ENCODE measurements at regions not wholly inside any gene's neighbourhood (a gene's known extent, or its start where the extent isn't known, plus 50 kb on each side); places are given as distances from the start of the nearest gene placed in this dataset.
"Not testable (repeated sequence)": the region's sequence is repeated elsewhere in the genome, so short reads cannot be mapped to it uniquely, and the experiment has no call there.

DNA sequence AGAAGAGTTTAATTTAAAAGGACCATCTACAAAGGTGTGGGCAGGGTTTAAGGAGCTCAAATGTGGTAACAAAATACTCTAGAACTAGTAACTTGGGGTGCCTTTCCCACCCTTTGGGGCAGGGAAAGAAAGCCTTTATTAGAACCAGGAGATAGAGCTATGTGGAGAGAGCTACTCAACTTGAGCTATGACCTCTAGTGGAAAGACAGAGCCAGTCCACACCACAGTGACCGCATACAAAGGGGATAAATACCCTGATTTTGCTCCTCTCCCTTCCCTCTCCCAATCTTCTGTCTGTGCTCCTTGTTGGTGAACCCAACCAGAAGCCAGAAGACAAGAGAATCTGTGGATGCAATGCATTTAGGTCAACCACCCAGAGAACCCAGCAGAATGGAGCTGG, 54.4 kb upstream of the JAK1 start:
- in situ Hi-C loops (cut with HindIII; ENCODE audit: low sequenced_read_pairs), result no loop called here

DNA sequence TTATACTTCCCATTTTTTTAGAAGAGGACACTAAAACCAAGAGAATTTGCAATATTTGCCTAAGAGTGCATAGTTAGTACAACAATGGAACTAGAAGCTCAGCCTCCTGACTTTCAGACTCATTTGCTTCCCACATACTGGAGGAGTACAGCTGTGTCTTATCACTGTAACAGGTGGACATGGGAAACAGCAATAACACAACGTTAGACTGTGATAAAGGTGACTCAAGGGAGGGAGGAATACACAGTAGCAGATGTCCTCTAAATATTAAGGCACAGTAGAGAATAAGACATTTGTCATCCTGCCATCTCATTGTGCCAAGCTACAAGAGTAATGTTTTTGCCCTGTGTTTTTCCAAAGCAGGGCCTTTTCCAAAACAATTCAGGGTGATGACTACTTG, 55.4 kb upstream of the JAK1 start:
- in situ Hi-C loops (cut with HindIII; ENCODE audit: low sequenced_read_pairs), result no loop called here

DNA sequence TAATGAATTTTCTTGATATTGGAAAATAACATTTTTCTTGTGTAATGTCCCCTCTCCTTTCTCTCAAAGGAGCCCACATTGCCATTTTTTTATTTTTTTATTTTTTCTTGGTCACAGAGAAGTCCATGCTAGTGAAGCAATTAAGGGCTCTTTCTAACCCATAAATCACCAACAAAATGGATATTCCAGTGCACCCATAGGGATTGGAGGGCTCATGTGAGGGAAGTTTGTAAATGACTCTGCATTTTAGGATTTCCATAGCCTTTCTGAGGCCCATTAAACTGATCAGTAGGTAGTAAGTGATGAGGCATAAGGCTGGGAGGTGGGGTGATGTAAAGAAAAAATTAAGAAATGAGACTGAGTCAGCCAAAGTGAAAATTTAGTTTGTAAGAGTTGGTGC, 55.9 kb upstream of the JAK1 start:
- in situ Hi-C loops (cut with HindIII; ENCODE audit: low sequenced_read_pairs), result no loop called here

DNA sequence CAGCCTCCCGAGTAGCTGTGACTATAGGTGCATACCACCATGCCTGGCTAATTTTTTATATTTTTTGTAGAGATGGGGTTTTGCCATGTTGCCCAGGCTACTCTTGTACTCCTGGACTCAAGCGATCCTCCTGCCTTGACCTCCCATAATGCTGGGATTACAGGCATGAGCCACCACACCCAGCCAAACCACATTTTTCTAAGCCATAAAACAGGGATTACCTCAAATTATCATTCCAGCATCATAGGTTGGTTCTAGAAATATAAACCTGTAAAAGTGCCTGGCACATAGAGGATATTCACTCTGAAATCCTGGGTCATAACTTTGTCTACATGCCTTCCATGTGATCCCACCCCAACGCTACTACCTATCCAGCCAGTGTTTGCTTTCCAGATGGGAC, 59.4 kb upstream of the JAK1 start:
- in situ Hi-C loops (cut with HindIII; ENCODE audit: low sequenced_read_pairs), result no loop called here

DNA sequence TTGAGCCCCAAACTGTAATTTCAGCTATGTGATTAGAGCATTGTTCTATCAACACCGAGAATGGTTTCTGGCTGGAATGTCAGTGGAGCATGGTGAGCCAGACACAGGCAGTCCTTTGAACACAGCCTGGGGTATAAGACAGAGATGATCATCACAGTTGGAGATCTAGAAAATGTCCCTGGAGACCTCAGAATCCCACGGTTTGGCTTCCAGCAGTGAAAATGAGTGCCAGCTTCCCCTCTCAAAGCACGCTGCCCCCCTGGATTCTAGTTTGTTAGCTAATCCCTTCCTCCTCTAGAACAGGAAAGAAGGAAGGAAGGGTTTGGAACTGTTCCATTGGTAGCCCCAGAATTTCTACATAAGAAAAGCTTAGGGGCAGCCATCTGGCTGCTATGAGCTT, 59.9 kb upstream of the JAK1 start:
- in situ Hi-C loops (cut with HindIII; ENCODE audit: low sequenced_read_pairs), result no loop called here

DNA sequence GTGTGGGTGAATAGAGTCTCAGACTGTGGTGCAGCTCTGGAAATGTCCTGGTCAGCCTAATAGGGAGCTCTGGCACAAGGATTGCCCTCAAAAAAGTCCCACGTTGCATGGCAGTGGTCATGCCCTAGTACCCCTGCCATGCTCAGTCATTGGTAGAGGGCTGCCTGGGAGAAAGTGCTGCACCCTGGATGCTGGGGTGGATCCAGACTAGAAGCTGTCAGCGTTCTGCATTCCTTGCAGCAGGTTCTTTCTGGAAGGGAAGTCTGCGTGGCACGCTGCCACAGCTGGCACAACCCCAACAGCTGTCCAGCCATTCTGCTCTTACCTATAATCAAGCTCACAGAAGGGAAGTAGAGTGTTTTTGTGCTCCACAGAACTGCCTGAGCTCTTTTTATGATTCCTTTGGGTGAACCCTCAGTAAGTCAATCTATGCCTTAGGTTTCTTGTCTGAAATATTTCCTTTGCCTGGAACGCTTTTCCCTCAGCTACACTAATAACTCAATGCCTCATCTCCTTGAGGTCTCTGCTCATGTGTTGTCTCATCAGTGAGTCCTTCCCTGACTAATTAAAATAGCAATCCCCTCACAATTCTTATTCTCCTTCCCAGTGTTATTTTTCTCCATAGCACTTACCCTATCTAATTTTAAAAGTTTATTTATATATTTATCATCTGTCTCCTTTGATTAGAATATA, 61.5 kb upstream of the JAK1 start:
- in situ Hi-C loops (cut with HindIII; ENCODE audit: low sequenced_read_pairs), result no loop called here

DNA sequence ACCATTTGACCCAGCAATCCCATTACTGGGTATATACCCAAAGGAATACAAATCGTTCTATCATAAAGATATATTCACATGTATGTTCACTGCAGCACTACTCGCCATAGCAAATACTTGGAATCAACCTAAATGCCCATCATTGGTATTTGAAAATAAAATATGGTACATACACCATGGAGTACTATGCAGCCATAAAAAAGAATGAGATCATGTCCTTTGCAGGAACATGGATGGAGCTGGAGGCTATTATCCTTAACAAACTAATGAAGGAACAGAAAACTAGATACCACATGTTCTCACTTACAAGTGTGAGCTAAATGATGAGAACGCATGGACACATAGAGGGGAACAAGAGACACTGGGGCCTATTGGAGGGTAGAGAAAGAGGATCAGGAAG, 63.1 kb upstream of the JAK1 start:
- in situ Hi-C loops (cut with HindIII; ENCODE audit: low sequenced_read_pairs), result not testable (repeated sequence)

DNA sequence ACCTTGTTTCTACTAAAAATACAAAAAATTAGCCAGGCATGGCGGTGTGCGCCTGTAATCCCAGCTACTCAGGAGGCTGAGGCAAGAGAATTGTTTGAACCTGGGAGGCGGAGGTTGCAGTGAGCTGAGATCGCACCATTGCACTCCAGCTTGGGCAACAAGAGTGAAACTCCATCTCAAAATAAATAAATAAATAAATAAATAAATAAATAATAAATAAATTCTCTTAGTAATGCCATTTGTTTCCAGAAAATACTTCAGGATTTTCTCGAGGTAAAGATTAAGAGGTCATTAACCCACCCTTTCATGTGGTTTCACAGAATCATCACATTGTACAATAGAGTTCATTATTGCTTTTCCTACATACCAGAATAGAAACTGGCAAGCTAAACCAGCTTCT, 68.5 kb upstream of the JAK1 start:
- in situ Hi-C loops (cut with HindIII; ENCODE audit: low sequenced_read_pairs), result not testable (repeated sequence)

DNA sequence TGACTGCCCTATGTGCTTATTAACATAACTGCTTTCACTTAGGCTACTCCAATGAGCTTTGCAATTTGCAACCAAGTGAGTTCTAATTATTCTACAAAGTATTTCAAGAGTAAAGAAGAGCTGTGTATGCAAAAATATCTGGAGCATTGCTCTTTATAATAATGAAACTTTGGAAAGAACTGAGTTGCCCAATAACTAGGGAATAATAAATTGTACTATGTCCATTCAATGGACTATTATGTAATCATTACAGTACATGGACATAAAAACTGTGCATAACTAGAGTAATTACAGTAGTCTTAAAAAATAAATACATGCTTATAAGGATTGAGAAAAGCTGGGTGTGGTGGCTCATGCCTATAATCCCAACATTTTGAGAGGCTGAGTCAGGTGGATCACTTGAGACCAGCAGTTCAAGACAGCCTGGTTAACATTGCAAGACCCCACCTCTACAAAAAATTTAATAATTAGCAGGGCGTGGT, 70.3 kb upstream of the JAK1 start:
- in situ Hi-C loops (cut with HindIII; ENCODE audit: low sequenced_read_pairs), result no loop called here

DNA sequence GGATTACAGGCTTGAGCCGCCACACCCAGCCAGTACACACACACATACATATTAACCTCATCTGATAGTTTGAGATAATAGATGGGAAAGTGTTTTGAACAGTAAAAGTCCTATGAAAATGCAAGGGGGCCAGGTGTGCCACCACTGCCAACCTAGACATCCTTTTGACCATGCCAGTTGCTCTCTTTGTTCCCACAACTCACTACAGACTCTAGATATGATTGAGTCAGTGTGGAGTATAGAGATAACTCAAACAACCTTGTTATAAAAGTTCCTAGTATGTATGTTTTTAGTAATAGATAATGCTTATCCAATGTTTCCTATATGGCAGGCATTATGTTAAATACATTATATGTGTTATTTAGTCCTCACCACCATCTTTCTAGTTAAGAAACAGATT, 72.7 kb upstream of the JAK1 start:
- in situ Hi-C loops (cut with HindIII; ENCODE audit: low sequenced_read_pairs), result no loop called here

DNA sequence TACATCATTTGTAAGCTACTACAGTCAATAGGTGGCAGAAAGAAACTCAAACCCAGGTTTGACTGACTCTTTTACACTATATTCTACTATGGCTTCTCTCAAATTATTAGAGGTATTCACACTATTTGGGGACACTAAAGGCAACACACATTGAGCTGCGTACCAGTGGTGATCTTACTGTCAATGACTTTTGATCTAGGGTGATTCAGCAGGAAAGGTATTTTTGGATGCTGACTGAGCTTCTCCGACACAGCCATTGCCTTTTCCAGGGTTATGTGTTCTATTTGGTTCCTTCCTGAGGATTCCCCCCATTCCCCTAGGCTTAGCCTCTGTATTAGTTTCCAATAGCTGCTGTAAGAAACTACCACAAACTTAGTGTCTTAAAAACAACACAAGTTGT, 73.2 kb upstream of the JAK1 start:
- in situ Hi-C loops (cut with HindIII; ENCODE audit: low sequenced_read_pairs), result no loop called here

DNA sequence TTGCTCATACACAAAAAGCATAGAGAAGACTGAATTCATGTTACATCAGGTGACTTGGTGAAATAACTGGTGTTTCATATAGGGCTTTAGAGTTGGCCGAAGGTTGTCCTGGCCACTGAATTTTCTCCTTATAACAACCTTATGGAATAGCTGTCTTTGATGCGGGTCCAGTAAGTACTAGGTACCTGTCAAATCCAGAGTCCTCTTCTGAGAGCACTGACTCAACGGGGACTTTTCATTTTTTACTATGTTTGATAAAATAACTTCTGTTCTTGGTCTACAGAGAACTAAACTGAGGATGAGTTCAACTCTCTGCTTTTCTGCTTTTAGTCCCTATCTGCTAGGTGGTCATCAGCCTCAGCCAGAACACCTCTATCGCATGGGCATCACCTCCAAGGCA, 76.1 kb upstream of the JAK1 start:
- in situ Hi-C loops (cut with HindIII; ENCODE audit: low sequenced_read_pairs), result no loop called here

DNA sequence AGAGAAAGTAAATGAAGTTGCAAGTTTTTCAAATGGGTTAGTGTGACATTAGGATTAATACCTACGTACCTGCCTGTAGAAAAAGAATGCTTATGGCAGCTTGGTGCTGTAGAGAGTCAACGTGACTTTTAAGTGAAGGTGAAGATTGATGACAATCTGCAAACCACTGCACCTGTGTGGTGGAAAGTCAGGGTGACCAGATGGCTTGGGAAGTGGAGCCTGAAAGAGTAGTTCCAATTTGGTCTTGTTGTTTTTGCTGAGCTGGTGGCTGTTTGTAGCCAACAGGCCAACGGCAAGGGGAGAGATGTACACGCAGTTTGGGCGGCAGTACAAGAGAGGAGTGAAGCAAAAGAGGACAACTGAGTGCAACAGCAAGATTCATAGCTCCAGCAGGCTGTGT, 78.1 kb upstream of the JAK1 start:
- in situ Hi-C loops (cut with HindIII; ENCODE audit: low sequenced_read_pairs), result no loop called here

DNA sequence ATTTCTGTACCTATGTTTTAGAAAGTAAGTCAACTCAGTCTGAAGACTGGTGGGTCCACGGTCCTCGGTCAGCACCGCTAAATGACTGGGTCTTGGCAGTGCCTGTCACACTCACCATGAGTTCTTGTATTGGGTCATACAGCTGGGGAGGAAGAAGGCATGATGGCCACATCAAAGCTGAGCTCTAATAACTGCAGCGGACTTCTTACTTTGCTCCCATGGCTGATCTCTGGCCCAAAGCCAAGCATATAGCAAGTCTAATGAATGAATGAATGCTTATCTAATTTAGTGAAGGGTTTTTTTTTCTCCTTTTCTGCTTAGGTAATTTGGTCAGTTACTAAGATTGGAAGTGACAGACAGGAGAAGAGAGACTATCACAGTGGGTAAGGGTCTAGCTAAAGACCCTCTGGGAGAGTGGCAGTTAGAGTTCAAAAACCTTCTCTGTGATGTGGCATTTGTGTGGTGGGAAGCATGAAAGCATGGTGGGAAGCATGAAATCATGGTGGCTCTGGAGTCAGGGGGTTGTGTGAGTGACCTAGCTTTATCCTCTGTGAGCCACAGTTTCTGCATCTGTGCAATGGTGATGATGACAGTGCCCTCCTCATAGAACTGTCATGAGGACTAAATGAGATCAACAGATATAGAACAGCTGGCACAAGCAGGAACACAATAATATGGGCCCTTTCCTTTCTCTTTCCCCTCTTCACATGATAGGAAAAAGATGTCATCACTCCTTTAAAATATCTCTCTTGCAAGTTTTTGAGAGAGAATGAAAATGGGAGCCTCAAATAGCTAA, 78.9 kb upstream of the JAK1 start:
- in situ Hi-C loops (cut with HindIII; ENCODE audit: low sequenced_read_pairs), result loop anchor here (5.0 kb wide), 1 partner anchor 642 kb away; no protein-coding TSS in a partner anchor

DNA sequence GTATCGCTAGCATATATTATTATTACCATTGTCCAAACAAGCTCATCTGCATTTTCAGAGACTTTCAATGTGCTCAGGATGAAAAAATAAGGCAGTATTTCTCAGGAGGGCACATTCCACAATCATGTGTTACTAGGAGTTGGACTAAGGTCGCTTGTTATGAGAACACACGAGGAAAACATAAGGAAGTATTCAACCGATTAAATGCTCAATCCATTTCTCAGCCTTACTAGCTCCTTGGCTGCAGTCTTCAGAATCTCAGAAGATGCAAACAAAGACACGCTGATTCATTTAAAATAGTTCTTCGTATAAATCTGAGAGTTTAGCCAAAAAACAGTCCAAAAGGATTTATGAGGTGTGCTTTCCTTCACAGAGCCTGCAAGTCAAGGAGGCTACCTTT, 82.0 kb upstream of the JAK1 start:
- in situ Hi-C loops (cut with HindIII; ENCODE audit: low sequenced_read_pairs), result loop anchor here (5.0 kb wide), 1 partner anchor 639 kb away; no protein-coding TSS in a partner anchor

DNA sequence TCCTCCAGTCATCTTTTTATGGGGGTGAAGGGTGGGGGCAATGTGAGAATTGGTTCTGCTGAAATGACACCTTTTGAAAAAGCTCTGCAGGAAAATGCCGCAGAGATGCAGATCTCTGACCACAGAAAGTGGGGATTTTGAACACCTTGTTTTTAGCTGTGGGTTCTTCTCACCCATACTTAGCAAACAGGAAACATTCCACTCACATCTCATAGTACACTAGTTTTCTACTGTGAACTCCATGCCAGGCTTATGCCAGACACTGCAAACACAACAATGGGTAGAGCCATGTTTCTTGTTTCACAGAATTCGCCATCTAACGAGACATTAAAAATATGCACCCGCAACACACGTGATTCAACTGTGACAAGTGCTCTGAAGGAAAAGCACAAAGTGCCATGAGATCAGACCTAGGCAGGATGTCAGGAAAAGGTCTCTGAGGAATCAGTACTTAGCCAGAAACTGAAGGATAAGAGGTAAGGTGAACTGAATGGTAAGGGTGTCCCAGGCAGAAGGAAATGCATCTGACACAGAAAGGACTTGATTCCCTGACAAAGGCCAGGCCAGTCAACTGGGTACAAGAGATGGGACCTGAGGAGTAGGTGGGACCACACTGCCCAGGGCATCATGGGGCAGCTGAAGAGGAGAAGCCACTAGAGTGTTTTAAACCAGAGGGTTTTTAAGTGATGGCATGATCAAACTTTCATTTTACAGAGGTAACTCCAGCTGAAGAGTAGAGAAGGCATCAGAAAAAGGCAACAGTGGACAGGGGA, 83.8 kb upstream of the JAK1 start:
- in situ Hi-C loops (cut with HindIII; ENCODE audit: low sequenced_read_pairs), result loop anchor here (5.0 kb wide), 1 partner anchor 637 kb away; no protein-coding TSS in a partner anchor

DNA sequence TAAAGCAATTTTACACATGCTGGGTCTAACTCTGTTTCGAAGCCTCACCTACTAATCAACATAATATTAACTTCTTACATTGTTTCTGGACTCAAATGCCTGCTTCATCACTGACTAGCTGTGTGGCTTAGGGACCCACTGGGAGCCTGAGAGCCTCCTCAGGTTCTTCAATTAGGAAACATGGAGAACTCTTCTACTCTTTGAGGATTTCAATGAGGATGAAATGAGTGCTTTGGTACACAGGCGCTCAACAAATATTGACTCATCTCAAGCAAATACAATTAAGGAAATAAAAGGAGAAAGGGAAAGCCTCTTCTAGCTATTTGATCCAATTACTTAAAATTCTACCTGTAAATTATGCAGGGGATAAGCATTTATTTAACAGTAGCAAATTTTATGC, 84.4 kb upstream of the JAK1 start:
- in situ Hi-C loops (cut with HindIII; ENCODE audit: low sequenced_read_pairs), result no loop called here

DNA sequence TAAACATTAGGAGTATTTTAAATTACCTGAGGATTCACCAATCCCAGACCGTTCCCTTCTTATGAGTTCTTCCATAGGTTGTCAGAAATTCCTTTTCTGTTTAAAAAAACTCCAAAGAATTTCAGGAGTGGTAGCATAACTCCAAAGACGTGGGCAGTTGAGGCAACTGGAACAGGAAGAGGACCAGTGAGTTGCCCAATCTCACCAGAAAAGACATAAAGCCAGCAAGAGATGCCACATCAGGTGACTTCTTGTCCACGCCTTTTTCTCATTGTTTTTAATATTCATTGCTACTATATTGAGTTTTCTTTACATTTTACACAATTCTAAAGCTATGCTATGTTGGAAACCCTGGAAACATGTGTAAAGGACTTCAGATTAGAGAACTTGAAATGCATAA, 88.1 kb upstream of the JAK1 start:
- in situ Hi-C loops (cut with HindIII; ENCODE audit: low sequenced_read_pairs), result no loop called here

DNA sequence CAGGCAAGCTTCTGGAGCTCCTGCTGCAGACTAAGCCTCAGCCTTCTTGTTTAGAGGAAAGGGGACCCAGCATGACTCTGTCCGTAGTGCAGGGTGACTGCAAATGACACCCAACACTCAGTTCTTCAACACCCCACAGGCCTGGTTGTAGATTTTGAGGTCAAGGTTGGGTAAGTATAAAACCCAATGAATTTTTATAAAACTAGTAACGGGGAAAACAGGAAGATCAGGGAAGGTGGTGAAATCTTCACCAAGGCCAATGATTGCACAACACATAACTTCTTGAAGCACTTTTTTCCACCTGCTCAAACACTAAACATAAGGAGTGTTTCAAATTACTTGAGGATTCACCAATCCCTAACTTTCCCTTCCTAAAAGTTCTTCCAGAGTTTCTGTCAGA, 89.4 kb upstream of the JAK1 start:
- in situ Hi-C loops (cut with HindIII; ENCODE audit: low sequenced_read_pairs), result no loop called here

DNA sequence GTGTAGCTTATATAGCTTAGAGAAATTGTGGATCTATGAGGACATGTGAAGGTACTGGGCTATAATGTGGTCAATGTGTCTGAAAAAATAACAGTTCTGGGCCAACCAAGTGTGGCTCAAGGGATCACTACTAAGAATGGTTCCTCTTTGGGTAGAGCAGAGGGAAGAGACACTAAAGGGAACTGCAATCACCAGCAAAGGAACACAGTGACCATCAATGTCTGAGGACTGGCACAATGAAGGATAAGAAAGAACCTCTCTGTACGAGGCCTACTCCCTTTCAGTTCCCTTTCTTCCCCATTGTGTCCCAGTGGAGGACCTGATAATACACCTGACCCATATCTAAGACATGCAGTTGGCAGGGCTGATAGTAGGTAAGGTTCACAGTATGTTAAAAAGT, 89.9 kb upstream of the JAK1 start:
- in situ Hi-C loops (cut with HindIII; ENCODE audit: low sequenced_read_pairs), result no loop called here

DNA sequence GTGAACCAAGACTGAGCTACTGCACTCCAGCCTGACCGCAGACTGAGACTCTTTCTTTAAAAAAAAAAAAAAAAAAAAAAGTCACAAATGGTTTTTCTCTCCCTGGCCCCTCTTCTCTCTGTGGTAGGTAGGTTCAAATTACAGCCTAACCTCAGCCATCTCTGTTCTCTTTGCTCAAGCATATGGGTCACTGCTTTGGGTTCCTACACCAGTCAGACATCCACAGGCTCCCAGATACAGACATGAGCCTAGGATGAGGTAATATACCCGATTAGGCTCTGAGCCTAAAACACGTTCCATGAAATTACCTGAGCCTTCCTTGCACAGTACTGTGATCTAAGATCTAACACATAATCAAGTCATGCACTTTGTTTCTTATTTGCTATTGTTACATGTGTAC, 90.5 kb upstream of the JAK1 start:
- in situ Hi-C loops (cut with HindIII; ENCODE audit: low sequenced_read_pairs), result no loop called here
